A172 (cell line): ENCODE measurements at regions not wholly inside any gene's neighbourhood (a gene's known extent, or its start where the extent isn't known, plus 50 kb on each side); places are given as distances from the start of the nearest gene placed in this dataset.

ENCODE experiments used
- DNase-seq: peaks from one replicate; pipeline ENCODE4 v3.0.0-alpha.2; 2015; ENCODE audit warnings: low spot score

DNA sequence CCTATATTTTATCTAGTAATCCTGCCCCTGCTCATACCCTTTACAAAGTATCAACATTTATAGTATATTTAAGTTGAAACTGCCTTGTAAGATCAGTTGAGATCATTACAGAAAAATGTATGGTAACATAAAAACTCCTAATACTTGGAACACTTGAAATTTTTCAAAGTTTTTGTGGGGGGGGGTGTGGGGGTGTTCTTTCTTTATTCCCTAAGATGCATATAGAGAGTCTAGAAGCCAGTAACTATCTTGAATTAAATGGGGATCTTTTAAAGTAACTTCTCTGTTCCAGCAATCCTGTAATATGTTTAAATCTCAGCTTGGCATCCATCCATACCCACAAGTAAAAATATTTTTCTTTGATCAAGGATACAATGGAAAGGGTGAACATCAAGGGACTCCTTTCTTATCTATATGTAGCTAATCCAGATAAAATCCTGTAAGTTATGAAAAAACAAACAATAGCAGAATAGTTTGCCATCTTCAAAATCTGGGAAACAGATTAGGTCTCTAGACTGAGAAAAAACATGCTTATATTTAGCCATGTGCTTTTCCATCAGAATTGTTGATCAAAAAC is 455.3 kb downstream of the MEIS1 start:
- DNase-seq: no peak

DNA sequence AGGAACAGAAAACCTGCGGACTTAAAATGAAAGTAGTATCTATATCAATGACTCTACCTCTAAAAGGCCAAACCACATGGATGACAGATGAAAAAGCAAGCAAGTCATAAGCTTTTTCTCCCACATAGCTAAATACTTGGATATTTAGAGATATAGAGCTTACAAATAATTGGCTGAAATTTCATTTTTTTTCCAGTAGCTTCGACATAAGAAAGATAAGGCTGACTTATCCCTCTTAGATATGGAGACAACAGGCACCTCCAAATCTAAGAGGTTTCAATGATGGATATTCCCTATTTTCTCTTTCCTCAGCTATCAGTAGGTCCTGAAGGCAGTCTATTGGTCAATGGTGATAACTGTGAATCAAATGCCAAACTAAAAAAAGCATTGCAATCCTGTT is 460.3 kb downstream of the MEIS1 start:
- DNase-seq: no peak

GRCh38 chr2:66896131-66896530 is 461.2 kb downstream of the MEIS1 start:
- DNase-seq: no peak

DNA sequence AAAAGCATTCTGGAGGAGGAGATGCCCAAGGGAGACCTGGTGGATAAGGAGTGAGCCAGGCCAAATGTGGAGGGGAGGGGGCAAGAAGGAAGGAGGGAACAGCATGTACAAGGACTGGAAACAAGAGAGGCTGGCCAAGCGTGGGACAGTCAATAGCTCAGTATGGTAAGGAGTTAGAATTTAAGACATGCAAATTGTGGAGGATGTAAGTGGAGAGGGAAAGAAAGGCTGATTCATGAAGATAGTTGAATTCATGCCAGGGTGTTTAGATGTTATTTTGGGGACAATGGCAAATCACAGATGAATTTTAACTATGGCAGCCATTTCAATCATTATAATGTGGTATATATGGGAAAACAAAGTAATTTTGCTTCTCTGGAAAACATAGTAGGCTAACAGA is 462.3 kb downstream of the MEIS1 start:
- no peak for DNase-seq

DNA sequence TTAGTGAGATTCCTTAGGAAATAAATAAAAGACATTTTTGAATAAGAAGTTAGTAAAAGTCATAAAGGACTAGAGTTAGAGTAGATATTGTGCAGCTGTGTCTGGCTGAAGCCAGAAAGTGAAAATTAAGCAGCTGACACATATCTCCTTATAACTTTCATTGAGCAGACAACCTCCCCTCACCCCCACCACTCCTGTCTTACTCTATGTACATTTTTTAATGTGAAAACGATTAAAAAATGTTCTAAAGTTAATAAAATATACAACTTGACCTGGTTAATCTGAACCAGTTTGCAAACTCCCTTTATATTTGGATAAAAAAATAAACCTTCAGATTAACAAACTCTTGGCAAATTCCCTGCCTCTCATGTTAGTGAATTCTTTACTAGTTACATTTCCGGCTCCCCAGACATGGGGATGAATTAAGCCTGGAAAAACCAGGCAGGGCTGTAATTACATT is 462.8 kb downstream of the MEIS1 start:
- DNase-seq: no peak

DNA sequence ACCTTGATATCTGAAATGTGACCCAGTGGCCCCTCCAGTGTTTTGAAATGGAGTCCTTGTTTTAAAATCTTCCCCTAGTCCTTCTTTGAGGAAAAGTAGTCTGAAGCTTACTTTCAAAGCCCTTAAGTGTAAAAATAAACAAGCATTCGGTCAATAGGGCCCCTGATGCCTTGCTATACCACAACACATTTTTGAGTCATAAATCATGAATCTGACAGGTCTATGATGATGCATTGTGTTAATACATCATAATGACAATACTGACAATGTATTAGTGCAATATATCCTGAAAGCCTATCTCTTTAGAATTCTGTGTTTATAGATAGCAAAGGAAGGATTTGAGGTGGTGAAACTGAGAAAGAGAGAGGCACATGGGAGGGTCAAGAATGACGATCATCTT is 464.2 kb downstream of the MEIS1 start:
- DNase-seq: no peak

GRCh38 chr2:66899648-66900047 is 464.7 kb downstream of the MEIS1 start:
- DNase-seq: no peak

- DNase-seq: no peak
Measured at GRCh38 chr2:66901344-66901743, 466.4 kb downstream of the MEIS1 start.

GRCh38 chr2:66903183-66903582 is 468.3 kb downstream of the MEIS1 start:
- DNase-seq: no peak

DNA sequence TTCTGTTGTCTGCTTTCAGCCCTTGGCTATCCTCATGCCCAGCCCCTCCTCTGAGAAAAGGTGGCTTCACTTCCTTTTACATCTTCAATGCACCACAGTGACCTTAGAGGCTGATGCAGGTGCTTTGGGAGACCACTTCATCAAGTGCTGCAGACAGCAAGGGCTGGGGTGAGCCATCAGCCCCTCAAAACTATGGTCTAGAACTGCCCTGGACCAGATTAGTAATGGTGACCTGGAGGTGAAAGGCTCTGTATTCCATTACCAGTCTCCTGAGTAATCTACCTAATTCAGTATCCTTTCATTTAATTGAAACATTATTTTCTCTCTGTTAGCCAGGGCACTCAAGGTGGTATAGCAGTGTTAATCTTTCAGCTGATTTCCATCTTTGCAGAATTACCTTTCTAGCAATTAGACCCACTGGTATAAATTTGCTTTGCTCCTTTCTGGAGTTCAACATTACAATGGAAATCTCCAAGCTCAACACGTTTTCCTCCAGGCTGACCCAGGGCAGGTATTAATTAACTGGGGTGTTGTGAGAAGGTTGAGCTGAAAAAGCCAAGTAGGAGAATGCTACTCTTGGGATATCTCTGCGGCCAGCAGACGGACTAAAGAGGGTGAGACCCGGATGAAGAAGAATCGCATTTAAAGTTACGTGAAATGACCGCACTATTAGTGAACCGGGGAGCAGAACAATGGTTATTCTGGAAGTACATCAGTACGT is 469.0 kb downstream of the MEIS1 start:
- DNase-seq: no peak

DNA sequence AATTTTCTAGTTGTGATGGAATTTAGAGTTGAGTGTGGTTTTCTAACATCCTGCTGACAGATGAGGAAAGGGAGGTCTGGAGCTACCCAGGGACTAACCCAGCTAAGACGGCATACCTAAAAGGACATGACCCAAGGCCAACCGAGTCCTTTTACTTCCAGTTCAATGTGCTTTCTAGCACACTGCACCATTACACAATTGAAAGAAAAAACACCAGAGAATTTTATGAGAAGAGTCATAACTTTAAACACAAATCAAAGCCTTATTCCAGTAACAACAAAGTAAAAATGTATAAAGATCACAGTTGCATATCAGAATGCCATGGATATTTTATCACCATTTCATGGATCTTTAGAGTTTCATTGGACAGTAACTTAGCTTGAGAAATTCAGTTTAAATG is 480.3 kb downstream of the MEIS1 start:
- no peak for DNase-seq

- no peak for DNase-seq
Measured at GRCh38 chr2:66919286-66919685, 477.8 kb upstream of the ETAA1 start.

- no peak for DNase-seq
Measured at GRCh38 chr2:66920415-66920814, 476.7 kb upstream of the ETAA1 start.

DNA sequence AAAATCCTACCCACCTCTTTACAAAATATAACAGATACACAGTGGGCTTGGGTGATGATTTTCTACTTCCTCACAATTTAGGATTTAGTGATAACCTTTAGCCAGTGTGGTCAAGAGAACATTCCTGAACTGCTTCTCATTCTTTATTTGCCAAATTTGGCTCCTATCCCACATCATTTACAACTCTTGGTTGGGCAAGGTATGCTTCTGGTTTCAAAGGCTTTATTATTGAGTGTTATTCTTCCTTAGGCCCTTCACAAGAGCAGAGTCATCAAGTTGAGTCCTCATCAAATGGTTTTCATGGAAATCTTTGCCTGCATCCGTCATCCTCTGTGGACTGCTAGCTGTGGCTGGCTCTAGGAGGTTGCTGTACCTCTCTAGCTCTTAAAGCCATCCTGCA is 472.0 kb upstream of the ETAA1 start:
- DNase-seq: peak; percentile 83

GRCh38 chr2:66926594-66927112 is 470.5 kb upstream of the ETAA1 start:
- DNase-seq: no peak

DNA sequence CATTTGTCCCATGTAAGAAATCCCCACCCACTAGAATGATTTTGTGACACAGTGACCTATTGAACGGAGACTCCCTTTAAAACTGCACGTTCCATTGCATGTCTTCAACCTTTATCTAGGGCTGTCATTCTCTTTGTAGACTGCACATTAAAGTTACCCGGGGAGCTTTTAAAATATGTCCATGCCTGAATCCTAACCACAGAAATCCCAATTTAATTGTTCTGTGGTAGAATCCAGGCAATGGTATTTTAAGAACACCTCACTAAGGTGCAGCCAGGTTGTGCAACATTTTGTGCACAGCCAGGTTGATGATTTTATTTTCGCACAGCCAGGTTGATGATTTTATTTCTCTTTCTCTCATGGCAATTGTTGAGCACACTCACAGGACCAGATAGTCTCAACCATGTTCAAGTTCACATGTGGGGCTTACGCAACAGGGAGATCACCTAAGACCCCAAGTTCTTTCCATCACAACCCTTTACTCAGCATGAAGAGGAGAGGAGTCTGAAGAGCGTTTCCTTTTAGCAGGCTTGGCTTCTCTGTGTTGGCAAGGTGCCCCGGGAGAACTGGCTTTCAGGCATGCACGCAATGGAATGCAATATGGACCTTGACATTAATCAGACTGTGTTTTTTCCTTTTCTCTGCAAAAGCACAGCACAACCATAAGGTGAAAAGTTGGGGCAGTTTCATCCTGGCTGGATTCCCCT is 467.3 kb upstream of the ETAA1 start:
- DNase-seq: peak; percentile 46

DNA sequence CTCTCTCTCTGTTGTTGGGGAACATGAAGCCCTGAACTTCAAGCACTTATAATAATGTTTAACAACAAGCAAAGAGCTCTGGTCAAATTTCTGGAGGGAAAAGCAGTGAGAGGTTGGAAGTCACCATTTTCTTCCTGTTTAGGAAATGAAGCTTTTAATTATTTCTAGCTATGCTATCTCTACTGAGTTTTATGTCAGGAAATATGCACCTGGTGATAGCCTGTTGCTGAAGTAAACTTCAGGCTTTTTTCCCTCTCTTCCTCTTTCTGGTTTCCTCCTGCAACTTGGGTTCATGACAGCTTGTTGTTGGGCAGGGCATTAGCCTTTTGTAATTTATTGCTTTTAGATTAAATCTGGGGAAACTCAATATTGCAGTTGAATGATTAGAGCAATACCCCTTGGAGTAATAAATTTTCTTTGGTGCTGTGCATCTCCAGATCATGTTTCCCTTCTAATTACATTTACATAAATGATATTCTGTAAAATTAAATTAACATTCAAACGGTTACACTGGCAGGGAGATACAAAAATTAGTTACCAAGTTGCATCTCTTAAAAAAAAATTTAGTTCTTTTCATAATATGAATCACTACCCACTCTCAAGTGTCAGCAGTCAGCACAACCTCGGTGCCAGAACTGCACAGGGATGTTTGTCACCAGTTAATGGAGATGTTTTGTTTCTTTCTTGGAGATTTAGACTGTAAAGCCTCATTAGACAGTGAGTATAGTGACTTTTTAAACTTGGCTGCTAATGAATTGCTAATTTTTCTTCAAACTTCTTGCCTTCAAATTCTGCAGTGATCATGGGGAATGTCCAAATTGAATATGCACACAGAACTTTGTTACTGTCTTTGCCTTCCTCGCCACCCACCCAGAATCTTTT is 466.6 kb upstream of the ETAA1 start:
- DNase-seq: no peak

DNA sequence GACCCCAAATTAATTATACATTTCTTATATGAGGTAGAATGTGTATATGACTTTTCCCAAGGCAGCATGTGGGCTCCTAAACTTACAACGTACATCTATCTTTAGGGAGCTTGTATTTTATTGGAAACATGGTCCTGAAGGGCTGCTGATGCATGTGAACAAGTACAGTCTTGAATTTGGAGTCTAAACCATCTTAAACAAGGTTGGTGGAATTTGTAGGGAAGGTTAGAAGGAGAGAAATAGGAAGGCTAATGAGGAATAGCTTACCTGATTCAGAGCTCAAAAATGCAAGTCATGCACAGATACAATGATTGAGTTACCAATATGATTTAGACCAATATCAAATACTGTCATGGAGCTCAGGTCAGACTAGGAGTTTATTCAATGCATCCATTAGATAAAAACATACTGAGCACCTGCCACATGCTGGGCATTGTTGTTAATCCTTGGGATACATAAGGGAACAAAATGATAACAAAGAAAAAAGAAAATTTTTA is 458.6 kb upstream of the ETAA1 start:
- no peak for DNase-seq

DNA sequence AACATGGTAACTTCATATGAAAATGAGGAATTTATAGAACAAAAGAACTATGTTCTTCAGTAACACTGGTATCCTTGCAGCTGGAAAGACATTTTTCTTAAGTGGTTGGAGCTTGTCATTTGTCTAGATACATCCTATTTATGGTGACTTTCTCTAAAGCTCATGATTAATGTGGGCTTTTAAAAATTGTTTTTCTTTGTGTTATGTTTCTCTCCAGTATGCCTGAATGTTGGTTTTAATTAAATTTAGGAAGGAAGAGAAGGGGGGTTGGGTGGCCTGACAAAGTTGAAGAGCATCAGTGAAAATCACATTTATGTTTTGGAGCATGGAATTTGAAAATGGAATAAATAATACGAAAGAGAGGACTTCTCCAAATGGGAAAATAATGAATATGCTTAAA is 457.1 kb upstream of the ETAA1 start:
- no peak for DNase-seq

- no peak for DNase-seq
Measured at GRCh38 chr2:66948234-66948633, 448.9 kb upstream of the ETAA1 start.

DNA sequence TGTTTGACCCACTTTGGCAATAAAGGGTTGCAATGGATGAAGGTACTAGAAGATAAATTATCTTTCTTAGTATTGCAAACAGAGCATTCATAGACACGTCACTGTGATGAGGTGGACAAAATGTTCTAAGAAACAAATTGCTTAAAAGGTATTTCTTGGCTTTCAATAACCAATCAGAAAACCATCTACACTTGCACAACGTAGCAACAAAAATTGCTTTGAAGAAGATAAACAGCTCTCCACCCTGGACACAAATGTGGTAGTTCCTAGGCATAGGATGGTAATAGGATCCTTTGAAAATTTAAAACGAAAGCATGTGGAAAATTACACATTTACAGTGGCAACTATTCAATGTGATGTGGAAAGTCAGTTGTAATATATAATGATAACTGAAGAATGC is 439.9 kb upstream of the ETAA1 start:
- no peak for DNase-seq

DNA sequence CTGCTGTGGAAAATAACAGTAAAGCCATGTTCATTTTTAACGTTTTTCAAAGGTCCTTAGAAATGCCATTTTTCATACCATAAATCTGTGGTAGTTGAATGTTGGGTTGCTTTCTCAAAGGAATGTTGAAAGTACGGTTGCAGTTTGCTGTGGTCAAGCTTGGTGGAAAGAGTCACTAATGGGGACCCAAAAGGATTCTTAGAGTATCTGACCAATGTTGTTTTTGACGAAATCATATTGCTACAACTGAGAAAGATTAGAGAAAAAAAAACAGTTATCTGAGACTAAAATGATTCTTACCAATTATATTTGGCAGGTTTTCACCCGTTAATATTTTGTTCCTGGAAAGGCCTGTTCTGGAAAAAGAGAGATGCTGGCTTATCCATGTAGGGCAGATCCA is 439.5 kb upstream of the ETAA1 start:
- DNase-seq: no peak
